Vagina (tissue), 2 donors: ENCODE measurements at regions not wholly inside any gene's neighbourhood (a gene's known extent, or its start where the extent isn't known, plus 50 kb on each side); places are given as distances from the start of the nearest gene placed in this dataset.
A peak's percentile ranks its signal among the peaks of the same experiment; 100 is the strongest.

ENCODE experiments used
- DNase-seq, 2 donors: peaks; one replicate each; pipeline ENCODE4 v3.0.0-alpha.2; 2017; ENCODE audit errors: extremely low spot score in 2 of 2
- H3K27ac ChIP-seq: fragments of 200-600 bp; sonication (generic); one replicate; pipeline ENCODE4 v1.5.1; 2019
- H3K27me3 ChIP-seq: fragments of 200-600 bp; sonication (generic); one replicate; pipeline ENCODE4 v1.5.1; 2019
- H3K36me3 ChIP-seq, 2 donors: fragments of 200-600 bp; sonication (generic); one replicate each; pipeline ENCODE4 v1.5.1; 2017 to 2019
- H3K4me1 ChIP-seq: fragments of 200-600 bp; sonication (generic); one replicate; pipeline ENCODE4 v1.5.1; 2019
- H3K4me3 ChIP-seq, 2 donors: fragments of 200-600 bp; sonication (generic); 1 replicate in 1 of 2; 2 replicates in 1 of 2; pipeline ENCODE4 v1.5.1; 2016 to 2019
- H3K9me3 ChIP-seq: fragments of 200-600 bp; sonication (generic); one replicate; pipeline ENCODE4 v1.5.1; 2019
- POLR2A ChIP-seq, 2 donors: fragments of 450-650 bp; IDR thresholded peaks; one replicate each; pipeline ENCODE4 v1.6.1; 2017; ENCODE audit warnings: antibody characterized with exemption in 2 of 2, mild to moderate bottlenecking in 2 of 2, moderate library complexity in 2 of 2
- POLR2AphosphoS5 ChIP-seq, 2 donors: sonication (generic); formaldehyde crosslinking; IDR thresholded peaks; one replicate each; pipeline ENCODE4 v1.9.0; 2017; ENCODE audit warnings: antibody characterized with exemption in 2 of 2, mild to moderate bottlenecking in 2 of 2, low read depth in 1 of 2; ENCODE audit not compliant: insufficient read depth in 1 of 2
- intact Hi-C: fragments of 100-400 bp; cut with DNase I; formaldehyde crosslinking; loops from one replicate; pipeline ENCODE4 v1.15.1; 2023
- TF ChIP-seq, protein P1 (sequence below), 3 experiments: fragments of 450-650 bp in 2 of 3; fragments of 200-600 bp in 1 of 3; sonication (generic) in 1 of 3; IDR thresholded peaks; one replicate each; pipeline ENCODE4 v1.5.1; 2017 to 2019; ENCODE audit warnings: antibody characterized with exemption in 3 of 3, mild to moderate bottlenecking in 2 of 3, moderate library complexity in 2 of 3

DNA sequence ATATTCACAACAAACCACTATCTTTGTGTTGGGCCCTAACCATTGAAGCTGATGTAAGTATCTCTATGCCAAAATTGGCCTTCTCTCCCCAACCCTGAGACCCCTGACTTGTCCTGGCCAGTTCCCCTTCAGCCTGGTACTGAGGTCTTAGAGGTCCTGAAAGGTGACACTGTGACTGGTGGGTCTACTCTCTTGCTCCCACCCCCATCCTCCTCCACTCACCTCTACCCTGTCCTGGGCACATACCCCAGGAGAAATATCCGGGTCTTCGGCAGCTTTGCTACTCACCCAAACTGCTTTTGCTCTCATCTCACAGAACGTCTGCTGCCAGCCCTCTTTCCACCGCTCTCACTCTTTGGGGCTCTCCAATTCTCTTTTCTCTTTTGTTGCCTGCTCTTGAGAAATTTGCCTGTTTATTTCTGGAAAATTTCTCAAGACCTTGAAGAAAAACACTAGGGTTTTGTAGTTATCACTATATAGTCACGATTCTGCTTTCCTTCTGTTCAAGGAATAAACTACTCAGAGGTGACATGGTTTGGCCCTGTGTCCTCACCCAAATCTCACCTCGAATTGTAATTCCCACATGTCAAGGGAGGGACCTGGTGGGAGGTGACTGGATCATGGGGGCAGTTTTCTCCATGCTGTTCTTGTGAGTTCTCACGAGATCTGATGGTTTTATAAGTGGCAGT is 133.8 kb upstream of the PKDCC start:
- no peak for TF ChIP-seq POLR2A (IDR thresholded peaks at IDR 0.05)
- TF ChIP-seq, protein P1, sequence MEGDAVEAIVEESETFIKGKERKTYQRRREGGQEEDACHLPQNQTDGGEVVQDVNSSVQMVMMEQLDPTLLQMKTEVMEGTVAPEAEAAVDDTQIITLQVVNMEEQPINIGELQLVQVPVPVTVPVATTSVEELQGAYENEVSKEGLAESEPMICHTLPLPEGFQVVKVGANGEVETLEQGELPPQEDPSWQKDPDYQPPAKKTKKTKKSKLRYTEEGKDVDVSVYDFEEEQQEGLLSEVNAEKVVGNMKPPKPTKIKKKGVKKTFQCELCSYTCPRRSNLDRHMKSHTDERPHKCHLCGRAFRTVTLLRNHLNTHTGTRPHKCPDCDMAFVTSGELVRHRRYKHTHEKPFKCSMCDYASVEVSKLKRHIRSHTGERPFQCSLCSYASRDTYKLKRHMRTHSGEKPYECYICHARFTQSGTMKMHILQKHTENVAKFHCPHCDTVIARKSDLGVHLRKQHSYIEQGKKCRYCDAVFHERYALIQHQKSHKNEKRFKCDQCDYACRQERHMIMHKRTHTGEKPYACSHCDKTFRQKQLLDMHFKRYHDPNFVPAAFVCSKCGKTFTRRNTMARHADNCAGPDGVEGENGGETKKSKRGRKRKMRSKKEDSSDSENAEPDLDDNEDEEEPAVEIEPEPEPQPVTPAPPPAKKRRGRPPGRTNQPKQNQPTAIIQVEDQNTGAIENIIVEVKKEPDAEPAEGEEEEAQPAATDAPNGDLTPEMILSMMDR (IDR thresholded peaks at IDR 0.05): no peak
- TF ChIP-seq POLR2AphosphoS5 (IDR thresholded peaks at IDR 0.05; ENCODE audit: insufficient read depth in 1 of 2, low read depth in 1 of 2): no peak
- Histone ChIP-seq H3K9me3 (no peaks in the 10 kb centered on the region), H3K27me3 (no peaks in the 10 kb centered on the region), H3K4me1 (no peaks in the 10 kb centered on the region), H3K4me3 (no peak overlapping the region), H3K27ac (no peak overlapping the region), H3K36me3 (no peaks in the 10 kb centered on the region)
- intact Hi-C loops: no loop called here
- DNase-seq: peak in 1 of 2 donors; percentile 77

DNA sequence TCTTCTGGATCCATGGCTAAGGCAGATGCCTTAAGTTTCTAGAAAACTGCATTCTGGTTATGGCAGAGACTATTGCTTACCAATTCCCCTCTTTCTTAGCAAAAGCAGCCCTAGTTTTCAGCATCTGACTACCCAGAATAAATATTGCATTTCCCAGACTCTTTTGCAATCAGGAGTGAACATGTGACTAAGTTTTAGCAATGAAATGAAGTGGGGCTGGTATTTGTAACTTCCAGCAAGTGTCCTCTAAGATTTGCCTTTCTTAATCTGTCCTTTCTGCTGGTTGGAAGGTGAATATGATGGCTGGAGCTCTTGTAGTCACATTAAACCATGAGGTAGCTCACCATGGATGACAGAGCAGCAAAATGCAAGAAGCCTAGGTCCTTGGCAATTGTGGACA is 132.9 kb upstream of the PKDCC start:
- Histone ChIP-seq H3K27me3 (no peaks in the 10 kb centered on the region), H3K4me3 (no peak overlapping the region), H3K4me1 (no peaks in the 10 kb centered on the region), H3K36me3 (no peaks in the 10 kb centered on the region), H3K9me3 (no peaks in the 10 kb centered on the region), H3K27ac (no peak overlapping the region)
- TF ChIP-seq POLR2A (IDR thresholded peaks at IDR 0.05) (no peak), POLR2AphosphoS5 (IDR thresholded peaks at IDR 0.05; ENCODE audit: insufficient read depth in 1 of 2, low read depth in 1 of 2) (no peak)
- TF ChIP-seq, protein P1 (IDR thresholded peaks at IDR 0.05): no peak
- intact Hi-C loops: no loop called here
- peak in 1 of 2 donors; percentile 52 for DNase-seq

DNA sequence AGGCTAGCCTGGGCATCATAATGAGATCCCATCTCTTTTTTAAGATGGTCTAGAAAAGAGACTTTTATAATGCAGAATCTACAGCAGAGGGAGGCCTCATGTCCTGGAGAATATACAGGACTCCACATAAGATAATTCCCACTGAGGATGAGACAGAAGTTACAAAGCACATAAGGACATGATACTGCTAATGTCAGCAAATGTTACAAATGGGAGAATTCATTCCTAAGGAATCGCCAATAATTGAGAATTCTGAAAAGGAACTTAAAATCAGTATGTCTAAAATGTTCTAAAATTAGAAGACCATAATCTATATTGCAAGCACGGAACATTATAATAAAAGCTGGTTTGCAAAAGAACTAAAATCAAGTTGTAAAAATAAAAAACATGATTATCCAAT is 131.6 kb upstream of the PKDCC start:
- no peak for TF ChIP-seq POLR2A (IDR thresholded peaks at IDR 0.05)
- no peak for TF ChIP-seq POLR2AphosphoS5 (IDR thresholded peaks at IDR 0.05; ENCODE audit: insufficient read depth in 1 of 2, low read depth in 1 of 2)
- TF ChIP-seq, protein P1 (IDR thresholded peaks at IDR 0.05): no peak
- Histone ChIP-seq H3K27ac (no peak overlapping the region), H3K4me1 (no peaks in the 10 kb centered on the region), H3K27me3 (no peaks in the 10 kb centered on the region), H3K4me3 (no peak overlapping the region), H3K9me3 (no peaks in the 10 kb centered on the region), H3K36me3 (no peaks in the 10 kb centered on the region)
- intact Hi-C loops: no loop called here
- no peak for DNase-seq

DNA sequence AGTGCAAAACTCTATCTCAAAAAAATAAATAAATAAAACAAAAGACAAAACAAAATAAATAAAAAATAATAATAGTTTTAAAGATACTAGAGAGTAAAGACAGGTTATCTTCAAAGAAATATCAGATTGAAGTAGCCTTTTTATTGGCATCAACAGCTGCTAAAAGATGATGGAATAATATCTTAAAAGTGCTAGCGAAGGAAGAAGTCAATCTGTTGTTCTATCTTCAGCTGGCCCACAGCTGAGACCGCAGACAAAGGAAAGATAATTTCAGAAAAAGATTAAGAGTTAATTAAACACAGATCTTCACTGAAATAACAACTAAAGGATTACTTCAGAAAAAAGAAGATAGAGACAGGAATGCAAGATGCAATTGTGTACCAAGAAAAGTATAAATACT is 130.2 kb upstream of the PKDCC start:
- H3K27me3 ChIP-seq: no peaks in the 10 kb centered on the region
- DNase-seq: no peak
- intact Hi-C loops: no loop called here

DNA sequence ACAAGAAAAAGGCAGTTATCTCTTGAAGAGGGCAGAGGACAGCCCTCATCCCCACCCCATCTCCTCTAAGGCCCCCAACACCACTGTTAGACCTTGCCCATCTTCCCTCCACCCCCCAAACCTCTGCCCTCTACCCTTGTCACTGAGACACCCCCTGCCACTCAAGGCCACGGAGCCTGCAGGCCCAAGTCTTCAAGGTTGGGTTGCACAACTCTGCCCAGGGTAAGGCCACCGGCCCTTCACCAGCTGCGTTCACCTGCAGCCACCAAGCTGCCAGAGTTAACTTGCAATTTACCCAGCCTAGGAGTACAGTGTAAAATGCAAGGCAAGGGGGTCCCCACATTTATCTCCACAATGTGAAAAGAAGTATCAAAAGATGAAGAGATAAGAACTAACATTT is 128.7 kb upstream of the PKDCC start:
- no peak for TF ChIP-seq POLR2A (IDR thresholded peaks at IDR 0.05)
- TF ChIP-seq, protein P1 (IDR thresholded peaks at IDR 0.05): no peak
- TF ChIP-seq POLR2AphosphoS5 (IDR thresholded peaks at IDR 0.05; ENCODE audit: insufficient read depth in 1 of 2, low read depth in 1 of 2): no peak
- Histone ChIP-seq H3K4me3 (no peak overlapping the region), H3K4me1 (peaks cover 11% of the 10 kb centered on the region), H3K9me3 (no peaks in the 10 kb centered on the region), H3K27ac (no peak overlapping the region), H3K27me3 (no peaks in the 10 kb centered on the region), H3K36me3 (no peaks in the 10 kb centered on the region)
- intact Hi-C loops: no loop called here
- DNase-seq: no peak

More for the DNA sequence above, 130.2 kb upstream of the PKDCC start:
- Histone ChIP-seq H3K27ac (no peak overlapping the region), H3K4me1 (peaks cover 5% of the 10 kb centered on the region), H3K4me3 (no peak overlapping the region), H3K36me3 (no peaks in the 10 kb centered on the region), H3K9me3 (no peaks in the 10 kb centered on the region)
- TF ChIP-seq POLR2AphosphoS5 (IDR thresholded peaks at IDR 0.05; ENCODE audit: insufficient read depth in 1 of 2, low read depth in 1 of 2): no peak
- TF ChIP-seq, protein P1 (IDR thresholded peaks at IDR 0.05): no peak
- no peak for TF ChIP-seq POLR2A (IDR thresholded peaks at IDR 0.05)
